ENCODE measurements at regions not wholly inside any gene's neighbourhood (a gene's known extent, or its start where the extent isn't known, plus 50 kb on each side); places are given as distances from the start of the nearest gene placed in this dataset.

DNA sequence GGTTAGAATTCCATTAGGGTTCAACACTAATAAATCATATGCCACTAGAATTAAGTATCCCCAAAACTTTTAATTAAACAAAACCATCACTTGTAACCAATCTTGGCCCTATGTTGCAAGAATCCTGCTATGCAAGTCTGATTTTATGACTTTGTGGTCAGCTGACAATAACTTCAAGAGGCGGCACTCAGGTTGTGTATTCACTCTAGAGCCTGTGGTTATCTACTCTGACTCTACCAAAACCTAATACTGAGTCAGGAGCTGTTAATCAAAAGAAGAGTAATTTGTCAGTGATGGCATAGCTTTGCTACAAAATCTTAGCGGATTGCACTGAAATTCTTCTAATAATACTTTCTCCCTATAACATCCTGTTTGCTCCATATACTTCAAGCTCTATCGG lies 253.7 kb downstream of the AASDHPPT start:
- Histone ChIP-seq H3K4me3 (ENCODE audit: low read length) (no peak overlapping the region), H3K27me3 (replicated peaks; ENCODE audit: control insufficient read depth, insufficient read depth, low read length) (no peaks in the 10 kb centered on the region), H3K9me3 (ENCODE audit: control insufficient read depth, low read length) (no peaks in the 10 kb centered on the region), H3K4me1 (ENCODE audit: control insufficient read depth, insufficient read depth, low read length) (no peaks in the 10 kb centered on the region), H3K36me3 (ENCODE audit: control insufficient read depth, insufficient read depth, low read length, severe bottlenecking) (no peaks in the 10 kb centered on the region), H3K9ac (ENCODE audit: low read length) (no peak overlapping the region)
- no peak for DNase-seq (ENCODE audit: low read depth)

DNA sequence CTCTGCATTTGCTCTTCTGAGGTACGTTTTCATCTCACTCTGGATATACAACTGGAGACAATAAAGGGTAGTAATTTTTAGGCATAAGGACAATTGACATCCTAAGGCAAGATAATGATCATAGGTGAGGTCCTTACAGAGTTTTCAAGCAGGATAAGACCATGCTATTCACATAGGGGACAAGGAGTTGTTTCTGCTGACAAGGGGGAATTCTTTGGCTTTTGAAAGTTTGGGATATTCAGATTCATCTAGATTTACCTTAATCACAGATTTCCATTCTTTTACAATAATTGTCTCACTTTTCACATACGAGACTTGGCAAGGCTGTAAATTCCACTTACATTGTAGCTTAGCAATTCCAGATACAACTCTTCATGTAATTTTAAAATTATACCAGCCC lies 256.2 kb downstream of the AASDHPPT start:
- no peaks in the 10 kb centered on the region for H3K9me3 ChIP-seq (ENCODE audit: control insufficient read depth, low read length)

DNA sequence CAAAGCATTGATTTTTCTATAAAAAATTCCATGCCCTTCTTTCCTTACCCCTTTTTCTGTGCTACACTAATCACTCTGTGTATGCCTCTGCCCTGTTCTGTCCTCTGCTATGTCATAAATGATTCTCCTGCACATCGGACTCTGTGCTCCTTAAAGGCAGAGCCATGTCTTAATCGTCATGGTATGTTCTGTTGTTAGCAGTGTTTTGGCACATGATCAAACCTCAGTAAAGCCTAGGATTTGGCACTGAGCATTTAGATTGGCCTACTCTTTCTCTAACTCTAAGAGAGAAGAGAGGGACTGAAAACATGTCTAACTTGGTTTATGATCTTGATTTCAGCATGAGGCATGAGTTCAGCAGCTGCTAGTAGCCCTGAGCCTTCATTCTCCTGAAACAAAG lies 266.9 kb downstream of the AASDHPPT start:
- Histone ChIP-seq H3K4me1 (ENCODE audit: control insufficient read depth, insufficient read depth, low read length) (no peaks in the 10 kb centered on the region), H3K27me3 (replicated peaks; ENCODE audit: control insufficient read depth, insufficient read depth, low read length) (no peaks in the 10 kb centered on the region), H3K9ac (ENCODE audit: low read length) (no peak overlapping the region), H3K4me3 (ENCODE audit: low read length) (no peak overlapping the region), H3K36me3 (ENCODE audit: control insufficient read depth, insufficient read depth, low read length, severe bottlenecking) (no peaks in the 10 kb centered on the region), H3K9me3 (ENCODE audit: control insufficient read depth, low read length) (no peaks in the 10 kb centered on the region)
- peak; percentile 73 for DNase-seq (ENCODE audit: low read depth)

More for the DNA sequence above, 256.2 kb downstream of the AASDHPPT start:
- DNase-seq (ENCODE audit: low read depth), result no peak
- H3K36me3 ChIP-seq (ENCODE audit: control insufficient read depth, insufficient read depth, low read length, severe bottlenecking), result no peaks in the 10 kb centered on the region
- H3K4me3 ChIP-seq (ENCODE audit: low read length), result no peak overlapping the region
- H3K9ac ChIP-seq (ENCODE audit: low read length), result no peak overlapping the region
- no peaks in the 10 kb centered on the region for H3K27me3 ChIP-seq (replicated peaks; ENCODE audit: control insufficient read depth, insufficient read depth, low read length)
- no peaks in the 10 kb centered on the region for H3K4me1 ChIP-seq (ENCODE audit: control insufficient read depth, insufficient read depth, low read length)

DNA sequence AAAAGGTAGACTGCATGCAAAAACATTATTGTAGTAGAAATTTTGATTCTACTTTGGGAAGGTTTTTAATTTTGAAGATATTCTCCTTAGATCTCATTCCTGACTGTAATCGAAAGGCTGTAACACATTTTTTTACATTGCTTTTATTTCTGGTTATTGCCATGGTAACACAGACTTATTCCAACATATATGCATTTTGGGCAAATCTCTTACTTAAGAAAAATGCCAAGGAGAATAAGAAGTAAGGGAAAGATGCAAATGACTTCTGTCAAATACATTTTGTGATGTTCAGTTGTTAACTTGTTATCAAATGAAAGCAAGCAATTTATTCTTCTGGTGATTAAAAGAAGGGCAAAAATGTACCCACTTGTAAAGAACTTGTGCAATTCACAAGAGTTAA lies 267.5 kb downstream of the AASDHPPT start:
- no peak for DNase-seq (ENCODE audit: low read depth)
- no peak overlapping the region for H3K4me3 ChIP-seq (ENCODE audit: low read length)
- H3K9me3 ChIP-seq (ENCODE audit: control insufficient read depth, low read length), result no peaks in the 10 kb centered on the region
- no peaks in the 10 kb centered on the region for H3K36me3 ChIP-seq (ENCODE audit: control insufficient read depth, insufficient read depth, low read length, severe bottlenecking)
- H3K4me1 ChIP-seq (ENCODE audit: control insufficient read depth, insufficient read depth, low read length), result no peaks in the 10 kb centered on the region
- H3K27me3 ChIP-seq (replicated peaks; ENCODE audit: control insufficient read depth, insufficient read depth, low read length), result no peaks in the 10 kb centered on the region
- no peak overlapping the region for H3K9ac ChIP-seq (ENCODE audit: low read length)

DNA sequence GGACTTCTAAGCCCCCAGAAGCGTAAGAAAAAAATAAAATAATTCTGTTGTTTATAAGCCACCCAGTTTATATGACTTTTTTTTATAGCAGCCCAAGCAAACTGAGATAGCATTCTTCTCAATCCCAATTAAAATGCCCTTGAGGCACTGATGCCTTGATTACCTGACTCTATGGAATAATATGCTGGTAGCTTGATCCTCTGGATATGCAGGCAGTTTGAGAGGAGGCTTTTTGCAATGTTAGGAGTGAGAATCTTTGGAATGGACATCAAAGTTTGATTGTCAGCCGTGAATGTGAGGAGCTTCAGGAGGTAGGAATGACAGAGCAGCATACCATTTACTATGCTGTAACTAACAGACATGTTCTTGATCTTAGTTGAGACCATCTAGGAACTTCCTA lies 275.6 kb downstream of the AASDHPPT start:
- H3K4me1 ChIP-seq (ENCODE audit: control insufficient read depth, insufficient read depth, low read length), result no peaks in the 10 kb centered on the region
- no peak for DNase-seq (ENCODE audit: low read depth)
- H3K4me3 ChIP-seq (ENCODE audit: low read length), result no peak overlapping the region
- peaks cover 10% of the 10 kb centered on the region for H3K9me3 ChIP-seq (ENCODE audit: control insufficient read depth, low read length)
- H3K9ac ChIP-seq (ENCODE audit: low read length), result no peak overlapping the region
- no peaks in the 10 kb centered on the region for H3K27me3 ChIP-seq (replicated peaks; ENCODE audit: control insufficient read depth, insufficient read depth, low read length)
- no peaks in the 10 kb centered on the region for H3K36me3 ChIP-seq (ENCODE audit: control insufficient read depth, insufficient read depth, low read length, severe bottlenecking)

DNA sequence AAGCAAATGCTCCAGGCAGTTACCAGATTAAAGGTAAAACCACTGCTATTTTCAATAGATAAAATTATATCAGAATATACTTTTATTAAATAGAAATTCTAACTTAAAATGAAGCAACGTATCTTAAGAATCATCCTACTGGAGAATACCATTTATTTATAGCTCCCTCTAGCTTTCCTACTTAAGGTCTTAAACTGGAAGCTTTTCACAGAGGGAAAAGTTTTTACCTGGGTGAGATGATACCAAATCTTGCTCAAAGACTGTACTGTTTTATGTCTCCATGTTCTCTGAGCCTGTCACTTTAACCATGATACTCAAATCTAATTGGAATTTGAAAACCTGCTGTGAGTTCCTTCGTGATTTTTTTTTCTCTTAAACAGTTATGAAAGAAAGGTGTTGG lies 291.8 kb downstream of the AASDHPPT start:
- Histone ChIP-seq H3K36me3 (ENCODE audit: control insufficient read depth, insufficient read depth, low read length, severe bottlenecking) (no peaks in the 10 kb centered on the region), H3K4me1 (ENCODE audit: control insufficient read depth, insufficient read depth, low read length) (peaks cover 14% of the 10 kb centered on the region), H3K4me3 (ENCODE audit: low read length) (no peak overlapping the region), H3K9me3 (ENCODE audit: control insufficient read depth, low read length) (no peaks in the 10 kb centered on the region), H3K9ac (ENCODE audit: low read length) (no peak overlapping the region), H3K27me3 (replicated peaks; ENCODE audit: control insufficient read depth, insufficient read depth, low read length) (no peaks in the 10 kb centered on the region)
- DNase-seq (ENCODE audit: low read depth), result peak; percentile 36

DNA sequence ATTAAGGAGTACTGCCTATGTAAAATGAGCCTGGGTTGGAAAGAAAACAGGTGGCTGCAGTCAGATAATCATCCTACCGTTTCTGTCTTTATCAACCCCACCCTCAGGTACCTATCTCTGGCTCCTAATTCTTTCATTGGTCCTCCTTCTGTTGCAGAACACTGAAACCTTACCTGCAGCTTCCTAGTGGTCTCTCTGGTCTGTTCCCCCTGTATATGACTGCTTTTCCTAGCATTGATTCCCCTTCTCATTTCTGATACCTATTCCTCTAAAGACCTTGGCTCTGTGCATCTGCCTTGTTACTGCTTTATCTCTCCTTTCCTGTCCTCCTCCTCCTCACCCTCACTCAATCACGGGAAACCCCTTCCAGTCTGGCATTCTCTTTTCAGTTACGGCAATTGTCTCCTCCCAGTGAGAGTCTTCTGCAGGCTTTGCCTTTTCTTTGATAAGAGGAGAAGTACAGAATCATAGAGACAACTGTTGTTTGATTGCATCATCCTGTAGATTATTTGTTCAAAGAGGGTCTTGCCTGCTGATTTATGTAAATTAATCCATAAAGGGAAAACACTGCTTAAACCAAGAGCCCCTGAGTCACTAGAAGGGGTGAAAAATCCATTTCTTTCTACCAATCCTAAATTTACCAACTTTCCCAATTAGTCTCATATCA lies 301.2 kb downstream of the AASDHPPT start:
- Histone ChIP-seq H3K36me3 (ENCODE audit: control insufficient read depth, insufficient read depth, low read length, severe bottlenecking) (no peaks in the 10 kb centered on the region), H3K4me3 (ENCODE audit: low read length) (no peak overlapping the region), H3K4me1 (ENCODE audit: control insufficient read depth, insufficient read depth, low read length) (no peaks in the 10 kb centered on the region), H3K9ac (ENCODE audit: low read length) (no peak overlapping the region), H3K9me3 (ENCODE audit: control insufficient read depth, low read length) (no peaks in the 10 kb centered on the region), H3K27me3 (replicated peaks; ENCODE audit: control insufficient read depth, insufficient read depth, low read length) (no peaks in the 10 kb centered on the region)
- DNase-seq (ENCODE audit: low read depth), result no peak

DNA sequence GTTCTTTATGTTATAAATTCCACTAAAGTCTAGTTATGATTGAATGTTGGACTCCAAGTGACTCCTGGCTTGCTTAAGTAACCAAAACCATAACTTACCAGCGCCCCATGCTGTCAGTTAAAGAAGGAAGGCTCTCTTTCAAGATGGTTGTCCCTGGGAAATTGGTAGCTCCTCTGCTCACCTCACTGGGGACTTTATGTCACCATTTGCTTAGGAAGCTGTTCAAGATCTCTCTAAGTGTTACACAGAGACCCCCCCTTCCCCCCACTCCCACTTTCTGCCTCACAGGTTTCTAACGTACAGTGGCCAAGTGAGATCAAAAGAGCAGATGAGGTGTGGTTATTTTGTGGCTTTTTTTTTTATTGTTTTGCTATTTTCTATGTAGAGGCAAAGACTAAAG lies 301.8 kb downstream of the AASDHPPT start:
- Histone ChIP-seq H3K4me1 (ENCODE audit: control insufficient read depth, insufficient read depth, low read length) (no peaks in the 10 kb centered on the region), H3K36me3 (ENCODE audit: control insufficient read depth, insufficient read depth, low read length, severe bottlenecking) (no peaks in the 10 kb centered on the region)
- DNase-seq (ENCODE audit: low read depth), result no peak

DNA sequence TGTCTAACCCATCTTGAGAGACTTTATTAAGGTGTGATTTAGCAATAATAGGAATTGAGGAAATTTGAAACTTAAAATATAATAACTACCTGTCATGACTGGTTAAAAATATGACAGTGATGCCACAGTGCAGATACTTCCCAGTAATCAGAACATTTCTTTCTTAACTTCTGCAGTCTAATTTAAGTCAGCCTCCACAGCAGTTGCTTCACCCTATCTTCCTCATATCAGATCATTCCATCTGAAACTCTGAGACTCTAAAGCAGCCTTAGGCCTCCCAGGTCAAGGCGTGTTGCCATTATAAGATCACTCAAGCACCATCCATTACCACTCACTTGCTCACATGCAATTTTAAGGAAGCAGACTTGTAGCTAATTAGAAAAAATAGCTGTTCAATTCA lies 302.2 kb downstream of the AASDHPPT start:
- H3K9ac ChIP-seq (ENCODE audit: low read length), result no peak overlapping the region
- no peaks in the 10 kb centered on the region for H3K36me3 ChIP-seq (ENCODE audit: control insufficient read depth, insufficient read depth, low read length, severe bottlenecking)
- no peaks in the 10 kb centered on the region for H3K27me3 ChIP-seq (replicated peaks; ENCODE audit: control insufficient read depth, insufficient read depth, low read length)
- no peaks in the 10 kb centered on the region for H3K9me3 ChIP-seq (ENCODE audit: control insufficient read depth, low read length)
- no peak overlapping the region for H3K4me3 ChIP-seq (ENCODE audit: low read length)
- H3K4me1 ChIP-seq (ENCODE audit: control insufficient read depth, insufficient read depth, low read length), result peaks cover 4% of the 10 kb centered on the region
- DNase-seq (ENCODE audit: low read depth), result no peak

More for the DNA sequence above, 301.8 kb downstream of the AASDHPPT start:
- Histone ChIP-seq H3K27me3 (replicated peaks; ENCODE audit: control insufficient read depth, insufficient read depth, low read length) (no peaks in the 10 kb centered on the region), H3K9ac (ENCODE audit: low read length) (no peak overlapping the region), H3K9me3 (ENCODE audit: control insufficient read depth, low read length) (no peaks in the 10 kb centered on the region), H3K4me3 (ENCODE audit: low read length) (no peak overlapping the region)

DNA sequence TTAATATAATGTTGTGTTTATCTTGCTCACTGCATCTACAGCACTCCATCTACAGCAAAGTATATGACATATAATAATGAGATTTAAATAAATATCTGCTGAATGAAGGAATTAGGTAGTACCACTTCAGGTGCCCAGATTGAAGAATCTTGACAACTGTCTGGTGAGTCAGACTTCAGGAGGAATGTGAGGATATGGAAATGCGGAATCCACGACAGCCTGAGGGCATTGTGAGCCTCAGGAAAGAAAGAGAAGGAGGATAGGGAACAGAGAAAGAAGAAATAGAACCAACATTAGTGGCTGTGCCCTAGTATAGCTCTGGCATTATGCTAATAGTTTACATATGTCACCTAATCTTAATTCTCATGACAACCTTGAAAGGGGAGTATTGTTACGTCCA lies 304.4 kb downstream of the AASDHPPT start:
- DNase-seq (ENCODE audit: low read depth), result no peak
- Histone ChIP-seq H3K36me3 (ENCODE audit: control insufficient read depth, insufficient read depth, low read length, severe bottlenecking) (no peaks in the 10 kb centered on the region), H3K9ac (ENCODE audit: low read length) (no peak overlapping the region), H3K27me3 (replicated peaks; ENCODE audit: control insufficient read depth, insufficient read depth, low read length) (no peaks in the 10 kb centered on the region), H3K9me3 (ENCODE audit: control insufficient read depth, low read length) (peaks cover 2% of the 10 kb centered on the region), H3K4me1 (ENCODE audit: control insufficient read depth, insufficient read depth, low read length) (peaks cover 8% of the 10 kb centered on the region), H3K4me3 (ENCODE audit: low read length) (no peak overlapping the region)

DNA sequence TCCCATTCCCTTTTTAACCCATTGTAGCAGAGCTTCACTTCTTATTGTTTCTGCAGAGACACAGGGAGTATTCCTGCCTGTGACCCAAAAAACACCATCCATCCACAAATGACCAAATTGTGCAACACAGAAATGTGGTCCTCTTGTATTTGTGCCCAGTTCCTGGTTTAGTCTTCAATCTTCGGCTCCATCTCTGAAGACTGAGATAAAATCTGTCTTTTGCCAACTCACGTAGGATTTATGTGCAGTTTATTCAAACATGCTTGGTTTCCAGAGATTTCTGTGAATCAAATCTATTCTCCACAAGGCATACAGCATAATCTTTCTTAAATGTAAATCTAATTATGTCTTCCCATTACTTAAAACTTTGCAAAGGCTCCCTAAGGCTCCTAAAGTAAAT lies 307.0 kb downstream of the AASDHPPT start:
- no peak for DNase-seq (ENCODE audit: low read depth)
- Histone ChIP-seq H3K9me3 (ENCODE audit: control insufficient read depth, low read length) (peaks cover 5% of the 10 kb centered on the region), H3K27me3 (replicated peaks; ENCODE audit: control insufficient read depth, insufficient read depth, low read length) (no peaks in the 10 kb centered on the region), H3K4me3 (ENCODE audit: low read length) (no peak overlapping the region), H3K36me3 (ENCODE audit: control insufficient read depth, insufficient read depth, low read length, severe bottlenecking) (no peaks in the 10 kb centered on the region), H3K4me1 (ENCODE audit: control insufficient read depth, insufficient read depth, low read length) (peaks cover 13% of the 10 kb centered on the region), H3K9ac (ENCODE audit: low read length) (no peak overlapping the region)

DNA sequence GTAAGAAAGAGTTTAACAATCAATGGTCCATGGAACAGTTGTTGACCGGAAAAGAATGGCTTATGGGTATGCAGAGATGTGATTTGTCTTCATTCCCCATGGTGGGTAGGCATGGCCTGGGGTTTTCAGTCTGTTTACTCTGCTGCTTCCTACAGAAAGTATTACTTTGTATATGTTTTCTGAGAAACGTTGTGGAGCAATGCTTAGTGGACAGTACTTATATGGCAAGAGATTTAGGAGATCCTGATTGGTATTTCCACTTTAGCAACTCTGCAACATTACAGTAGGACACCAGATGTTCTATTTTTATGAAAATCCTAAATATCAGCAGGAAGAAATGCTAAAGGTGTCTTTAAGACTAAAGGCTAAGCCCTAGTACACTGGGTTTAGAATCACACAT lies 309.1 kb downstream of the AASDHPPT start:
- Histone ChIP-seq H3K4me1 (ENCODE audit: control insufficient read depth, insufficient read depth, low read length) (peaks cover 34% of the 10 kb centered on the region), H3K4me3 (ENCODE audit: low read length) (no peak overlapping the region), H3K9ac (ENCODE audit: low read length) (no peak overlapping the region), H3K36me3 (ENCODE audit: control insufficient read depth, insufficient read depth, low read length, severe bottlenecking) (no peaks in the 10 kb centered on the region), H3K9me3 (ENCODE audit: control insufficient read depth, low read length) (peaks cover 5% of the 10 kb centered on the region), H3K27me3 (replicated peaks; ENCODE audit: control insufficient read depth, insufficient read depth, low read length) (no peaks in the 10 kb centered on the region)
- no peak for DNase-seq (ENCODE audit: low read depth)

All from adipocyte (in vitro differentiated cells).